ENCODE measurements at regions not wholly inside any gene's neighbourhood (a gene's known extent, or its start where the extent isn't known, plus 50 kb on each side); places are given as distances from the start of the nearest gene placed in this dataset.

GRCh38 chr6:170167657-170168159, 123.2 kb downstream of the DLL1 start:
- no peaks in the 10 kb centered on the region for H3K79me1 ChIP-seq (ENCODE audit: low read length)
- no peak for DNase-seq
- H3K18ac ChIP-seq (ENCODE audit: low read length) = no peak overlapping the region
- H3K4me2 ChIP-seq (ENCODE audit: low read length) = no peak overlapping the region
- H2BK5ac ChIP-seq (ENCODE audit: low read depth, low read length, poor library complexity) = no peak overlapping the region
- no peak overlapping the region for H3K14ac ChIP-seq (ENCODE audit: low read length)
- no peak overlapping the region for H2AFZ ChIP-seq (ENCODE audit: insufficient read depth, low read length, poor library complexity)
- H3K4ac ChIP-seq (ENCODE audit: low read depth, low read length) = no peak overlapping the region
- no peak overlapping the region for H3K27ac ChIP-seq (ENCODE audit: low read depth, low read length)
- no peak overlapping the region for H3K4me3 ChIP-seq (ENCODE audit: low read depth, low read length)
- H3K27me3 ChIP-seq (ENCODE audit: insufficient read depth, low read length) = no peaks in the 10 kb centered on the region
- no CpG with 5 or more reads among the region's 19 CpGs for WGBS (ENCODE audit: extremely low coverage, insufficient coverage, insufficient read length)
- no peaks in the 10 kb centered on the region for H3K36me3 ChIP-seq (ENCODE audit: control insufficient read depth in 1 of 2, insufficient read depth in 2 of 2, low read length in 2 of 2)
- no peak overlapping the region for H4K8ac ChIP-seq (ENCODE audit: low read depth, low read length)
- peaks cover 18% of the 10 kb centered on the region for H3K9me3 ChIP-seq (ENCODE audit: insufficient read depth, low read depth, low read length)
- no peak overlapping the region for H2BK12ac ChIP-seq (ENCODE audit: low read length)
- H3K4me1 ChIP-seq (ENCODE audit: control insufficient read depth in 1 of 2, insufficient read depth in 2 of 2, low read length in 2 of 2) = no peaks in the 10 kb centered on the region
- no peak overlapping the region for H2AK5ac ChIP-seq (ENCODE audit: low read length)
- no peak overlapping the region for H4K91ac ChIP-seq (ENCODE audit: low read depth, low read length)
- H3K9ac ChIP-seq (ENCODE audit: low read length) = no peak overlapping the region
- H3K79me2 ChIP-seq (ENCODE audit: control insufficient read depth, insufficient read depth, low read length, poor library complexity) = no peaks in the 10 kb centered on the region
- no peak overlapping the region for H3K23ac ChIP-seq (ENCODE audit: low read length)
- H2BK120ac ChIP-seq (ENCODE audit: insufficient read depth, low read length, poor library complexity) = no peak overlapping the region
- H4K12ac ChIP-seq (ENCODE audit: low read depth, low read length) = no peak overlapping the region

GRCh38 chr6:170166511-170167122, 124.3 kb downstream of the DLL1 start:
- Histone ChIP-seq H3K79me2 (ENCODE audit: control insufficient read depth, insufficient read depth, low read length, poor library complexity) (no peaks in the 10 kb centered on the region), H4K12ac (ENCODE audit: low read depth, low read length) (no peak overlapping the region)

GRCh38 chr6:170165471-170166117, 125.3 kb downstream of the DLL1 start:
- Histone ChIP-seq H2BK5ac (ENCODE audit: low read depth, low read length, poor library complexity) (no peak overlapping the region), H3K4me2 (ENCODE audit: low read length) (no peak overlapping the region), H3K4me1 (ENCODE audit: control insufficient read depth in 1 of 2, insufficient read depth in 2 of 2, low read length in 2 of 2) (no peaks in the 10 kb centered on the region), H3K9me3 (ENCODE audit: insufficient read depth, low read depth, low read length) (peaks cover 17% of the 10 kb centered on the region), H4K8ac (ENCODE audit: low read depth, low read length) (no peak overlapping the region), H3K36me3 (ENCODE audit: control insufficient read depth in 1 of 2, insufficient read depth in 2 of 2, low read length in 2 of 2) (no peaks in the 10 kb centered on the region), H3K14ac (ENCODE audit: low read length) (no peak overlapping the region), H3K4ac (ENCODE audit: low read depth, low read length) (no peak overlapping the region), H3K23ac (ENCODE audit: low read length) (no peak overlapping the region), H3K9ac (ENCODE audit: low read length) (no peak overlapping the region), H3K18ac (ENCODE audit: low read length) (no peak overlapping the region), H2BK12ac (ENCODE audit: low read length) (no peak overlapping the region), H2AK5ac (ENCODE audit: low read length) (no peak overlapping the region), H4K12ac (ENCODE audit: low read depth, low read length) (no peak overlapping the region), H3K4me3 (ENCODE audit: low read depth, low read length) (no peak overlapping the region), H3K79me1 (ENCODE audit: low read length) (no peaks in the 10 kb centered on the region), H2BK120ac (ENCODE audit: insufficient read depth, low read length, poor library complexity) (no peak overlapping the region), H3K27ac (ENCODE audit: low read depth, low read length) (no peak overlapping the region), H3K27me3 (ENCODE audit: insufficient read depth, low read length) (no peaks in the 10 kb centered on the region), H4K91ac (ENCODE audit: low read depth, low read length) (no peak overlapping the region), H3K79me2 (ENCODE audit: control insufficient read depth, insufficient read depth, low read length, poor library complexity) (no peaks in the 10 kb centered on the region), H2AFZ (ENCODE audit: insufficient read depth, low read length, poor library complexity) (no peak overlapping the region)
- no peak for DNase-seq
- WGBS (ENCODE audit: extremely low coverage, insufficient coverage, insufficient read length) = no CpG with 5 or more reads among the region's 22 CpGs

More at GRCh38 chr6:170166511-170167122, 124.3 kb downstream of the DLL1 start:
- no CpG with 5 or more reads among the region's 31 CpGs for WGBS (ENCODE audit: extremely low coverage, insufficient coverage, insufficient read length)
- Histone ChIP-seq H3K14ac (ENCODE audit: low read length) (no peak overlapping the region), H3K4me3 (ENCODE audit: low read depth, low read length) (no peak overlapping the region), H2BK120ac (ENCODE audit: insufficient read depth, low read length, poor library complexity) (no peak overlapping the region), H3K4ac (ENCODE audit: low read depth, low read length) (no peak overlapping the region), H3K79me1 (ENCODE audit: low read length) (no peaks in the 10 kb centered on the region), H3K4me1 (ENCODE audit: control insufficient read depth in 1 of 2, insufficient read depth in 2 of 2, low read length in 2 of 2) (no peaks in the 10 kb centered on the region), H3K4me2 (ENCODE audit: low read length) (no peak overlapping the region), H4K8ac (ENCODE audit: low read depth, low read length) (no peak overlapping the region), H3K18ac (ENCODE audit: low read length) (no peak overlapping the region), H3K27ac (ENCODE audit: low read depth, low read length) (no peak overlapping the region), H4K91ac (ENCODE audit: low read depth, low read length) (no peak overlapping the region), H3K27me3 (ENCODE audit: insufficient read depth, low read length) (no peaks in the 10 kb centered on the region), H2BK5ac (ENCODE audit: low read depth, low read length, poor library complexity) (no peak overlapping the region), H3K36me3 (ENCODE audit: control insufficient read depth in 1 of 2, insufficient read depth in 2 of 2, low read length in 2 of 2) (no peaks in the 10 kb centered on the region), H3K9ac (ENCODE audit: low read length) (no peak overlapping the region), H2AFZ (ENCODE audit: insufficient read depth, low read length, poor library complexity) (no peak overlapping the region), H2BK12ac (ENCODE audit: low read length) (no peak overlapping the region), H2AK5ac (ENCODE audit: low read length) (no peak overlapping the region), H3K23ac (ENCODE audit: low read length) (no peak overlapping the region), H3K9me3 (ENCODE audit: insufficient read depth, low read depth, low read length) (peaks cover 18% of the 10 kb centered on the region)
- DNase-seq = no peak

- no peak overlapping the region for H3K4me2 ChIP-seq (ENCODE audit: low read length)
- no peaks in the 10 kb centered on the region for H3K27me3 ChIP-seq (ENCODE audit: insufficient read depth, low read length)
- H2BK12ac ChIP-seq (ENCODE audit: low read length) = no peak overlapping the region
- no CpG with 5 or more reads among the region's 11 CpGs for WGBS (ENCODE audit: extremely low coverage, insufficient coverage, insufficient read length)
- H3K79me1 ChIP-seq (ENCODE audit: low read length) = no peaks in the 10 kb centered on the region
- no peak overlapping the region for H4K12ac ChIP-seq (ENCODE audit: low read depth, low read length)
- no peak for DNase-seq
- no peak overlapping the region for H3K14ac ChIP-seq (ENCODE audit: low read length)
- peaks cover 17% of the 10 kb centered on the region for H3K9me3 ChIP-seq (ENCODE audit: insufficient read depth, low read depth, low read length)
- no peak overlapping the region for H2BK120ac ChIP-seq (ENCODE audit: insufficient read depth, low read length, poor library complexity)
- no peak overlapping the region for H2AFZ ChIP-seq (ENCODE audit: insufficient read depth, low read length, poor library complexity)
- H3K27ac ChIP-seq (ENCODE audit: low read depth, low read length) = no peak overlapping the region
- no peaks in the 10 kb centered on the region for H3K4me1 ChIP-seq (ENCODE audit: control insufficient read depth in 1 of 2, insufficient read depth in 2 of 2, low read length in 2 of 2)
- no peak overlapping the region for H3K4ac ChIP-seq (ENCODE audit: low read depth, low read length)
- no peak overlapping the region for H3K9ac ChIP-seq (ENCODE audit: low read length)
- no peak overlapping the region for H3K23ac ChIP-seq (ENCODE audit: low read length)
- no peak overlapping the region for H3K18ac ChIP-seq (ENCODE audit: low read length)
- H3K36me3 ChIP-seq (ENCODE audit: control insufficient read depth in 1 of 2, insufficient read depth in 2 of 2, low read length in 2 of 2) = no peaks in the 10 kb centered on the region
- no peak overlapping the region for H3K4me3 ChIP-seq (ENCODE audit: low read depth, low read length)
- no peak overlapping the region for H2AK5ac ChIP-seq (ENCODE audit: low read length)
- no peak overlapping the region for H2BK5ac ChIP-seq (ENCODE audit: low read depth, low read length, poor library complexity)
- no peaks in the 10 kb centered on the region for H3K79me2 ChIP-seq (ENCODE audit: control insufficient read depth, insufficient read depth, low read length, poor library complexity)
- no peak overlapping the region for H4K91ac ChIP-seq (ENCODE audit: low read depth, low read length)
- no peak overlapping the region for H4K8ac ChIP-seq (ENCODE audit: low read depth, low read length)
Measured at GRCh38 chr6:170165085-170165470, 125.8 kb downstream of the DLL1 start.

All from trophoblast cell (in vitro differentiated cells and primary cell).